AG09319 (cell line): ENCODE measurements at regions not wholly inside any gene's neighbourhood (a gene's known extent, or its start where the extent isn't known, plus 50 kb on each side); places are given as distances from the start of the nearest gene placed in this dataset.
"Not testable (repeated sequence)": the region's sequence is repeated elsewhere in the genome, so short reads cannot be mapped to it uniquely, and the experiment has no call there.

Experiments
- DNase-seq: peaks from one replicate; pipeline ENCODE4 v3.0.0-alpha.2; 2010; ENCODE audit warnings: low read depth; ENCODE audit errors: extremely low read depth
- CTCF ChIP-seq: IDR thresholded peaks from 2 replicates; pipeline ENCODE4 v1.5.1; 2011; ENCODE audit warnings: low read depth, mild to moderate bottlenecking, inconsistent platforms, low read length, moderate library complexity

GRCh38 chr13:50286324-50286723, 271.1 kb downstream of the KCNRG start:
- no peak for TF ChIP-seq CTCF
- DNase-seq = no peak

DNA sequence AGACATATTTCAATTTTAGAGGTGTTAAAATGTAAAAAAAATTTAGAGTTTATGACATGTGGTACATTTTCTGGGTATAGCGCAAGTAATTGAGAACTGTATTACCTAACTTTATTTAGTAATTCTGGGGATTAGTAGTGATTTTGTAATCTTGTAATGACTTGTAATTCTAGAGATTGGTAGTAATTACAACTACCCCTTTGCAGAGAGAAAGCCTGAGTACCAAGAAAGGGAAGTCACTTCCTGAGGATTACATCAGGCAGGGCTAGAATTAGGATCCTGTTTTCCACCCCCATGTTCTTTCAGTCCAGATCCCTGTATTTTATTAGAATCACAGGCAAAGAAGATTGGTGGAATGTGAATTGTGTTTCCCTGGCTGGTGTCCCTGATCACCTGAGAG, 274.9 kb downstream of the KCNRG start:
- DNase-seq = no peak
- no peak for TF ChIP-seq CTCF

- no peak for DNase-seq
- no peak for TF ChIP-seq CTCF
These were observed 276.4 kb downstream of the KCNRG start for GRCh38 chr13:50291611-50292010.

- no peak for TF ChIP-seq CTCF
- no peak for DNase-seq
These were observed 276.8 kb downstream of the KCNRG start for GRCh38 chr13:50292081-50292480.

GRCh38 chr13:50294425-50294824, 279.2 kb downstream of the KCNRG start:
- not testable (repeated sequence) for DNase-seq

- no peak for TF ChIP-seq CTCF
These were observed 284.5 kb downstream of the KCNRG start for GRCh38 chr13:50299546-50300249.

DNA sequence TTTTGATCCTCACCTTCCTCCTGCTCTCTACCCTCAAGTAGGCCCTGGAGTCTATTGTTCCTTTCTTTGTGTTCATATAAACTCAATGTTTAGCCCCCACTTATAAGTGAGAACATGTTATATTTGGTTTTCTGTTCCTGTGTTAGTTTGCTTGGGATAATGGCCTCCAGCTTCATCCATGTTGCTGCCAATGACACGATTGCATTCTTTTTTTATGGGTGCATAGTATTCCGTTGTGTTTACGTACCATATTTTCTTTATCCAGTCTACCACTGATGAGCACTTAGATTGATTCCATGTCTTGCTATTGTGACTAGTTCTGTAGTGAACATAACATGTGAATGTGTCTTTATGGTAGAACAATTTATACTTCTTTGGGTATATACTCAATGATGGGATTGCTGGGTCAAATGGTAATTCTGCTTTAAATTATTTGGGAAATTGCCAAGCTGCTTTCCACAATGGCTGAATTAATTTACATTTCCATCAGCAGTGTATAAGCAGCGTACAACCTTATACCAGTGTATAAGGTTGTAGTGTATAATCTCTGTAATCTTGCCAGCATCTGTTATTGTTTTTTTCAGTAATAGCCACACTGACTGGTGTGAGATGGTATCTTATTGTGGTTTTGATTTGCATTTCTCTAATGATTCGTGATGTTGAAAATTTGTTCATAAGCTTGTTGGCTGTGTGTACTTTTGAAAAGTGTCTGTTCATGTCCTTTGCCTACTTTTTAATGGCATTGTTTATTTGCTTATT, 288.9 kb downstream of the KCNRG start:
- no peak for TF ChIP-seq CTCF
- DNase-seq = no peak

More at GRCh38 chr13:50299546-50300249, 284.5 kb downstream of the KCNRG start:
- DNase-seq = no peak
